HG03135 (cell line): ENCODE measurements at regions not wholly inside any gene's neighbourhood (a gene's known extent, or its start where the extent isn't known, plus 50 kb on each side); places are given as distances from the start of the nearest gene placed in this dataset.
A peak's percentile ranks its signal among the peaks of the same experiment; 100 is the strongest.
"Not testable (repeated sequence)": the region's sequence is repeated elsewhere in the genome, so short reads cannot be mapped to it uniquely, and the experiment has no call there.

Experiments used
- ATAC-seq: cut with Tn5 transposase; IDR thresholded peaks from one replicate; pipeline ENCODE4 v1.9.1; 2021; ENCODE audit warnings: mild to moderate bottlenecking, moderate library complexity; ENCODE audit not compliant: unreplicated experiment

DNA sequence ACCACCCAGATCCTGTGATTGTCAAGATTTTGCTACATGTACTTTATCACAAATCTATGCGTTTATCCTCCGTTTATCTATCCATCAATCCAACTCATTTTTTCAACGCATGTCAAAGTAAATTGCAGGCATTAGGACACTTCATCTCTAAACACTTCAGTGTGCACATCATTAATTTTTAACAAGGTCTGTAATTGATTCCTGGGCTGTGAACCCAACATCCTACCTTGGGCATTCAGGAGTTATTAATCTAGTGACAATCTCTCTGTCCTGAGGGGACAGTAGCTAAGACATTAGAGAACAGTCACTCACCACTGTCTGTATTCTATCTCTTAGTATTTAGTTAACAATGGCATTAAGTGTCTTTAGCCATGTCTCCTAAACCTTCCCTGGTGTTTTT is 264.7 kb downstream of the SOX9 start:
- ATAC-seq: no peak

GRCh38 chr17:72386173-72386572 is 265.4 kb downstream of the SOX9 start:
- ATAC-seq: not testable (repeated sequence)

- ATAC-seq: no peak
Observed at GRCh38 chr17:72386619-72387237, 265.9 kb downstream of the SOX9 start.

DNA sequence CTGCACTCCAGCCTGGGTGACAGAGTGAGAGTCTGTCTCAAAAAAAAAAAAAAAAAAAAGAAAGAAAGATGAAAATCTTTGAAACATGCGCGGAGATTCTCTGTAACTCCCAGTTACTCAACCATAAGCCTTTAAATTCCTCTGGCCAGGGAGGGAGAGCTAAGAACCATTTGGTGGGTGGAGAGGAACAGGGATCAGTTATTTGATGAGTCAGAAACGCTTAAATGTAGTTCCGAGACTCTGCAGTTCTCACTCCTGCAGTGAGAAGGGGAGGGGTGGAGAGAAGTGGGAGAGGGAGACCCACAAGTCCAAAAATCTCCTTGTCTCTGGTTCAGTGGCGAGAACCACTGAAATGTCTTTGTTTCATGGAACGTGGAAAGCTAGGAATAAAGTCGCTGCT is 266.7 kb downstream of the SOX9 start:
- no peak for ATAC-seq

DNA sequence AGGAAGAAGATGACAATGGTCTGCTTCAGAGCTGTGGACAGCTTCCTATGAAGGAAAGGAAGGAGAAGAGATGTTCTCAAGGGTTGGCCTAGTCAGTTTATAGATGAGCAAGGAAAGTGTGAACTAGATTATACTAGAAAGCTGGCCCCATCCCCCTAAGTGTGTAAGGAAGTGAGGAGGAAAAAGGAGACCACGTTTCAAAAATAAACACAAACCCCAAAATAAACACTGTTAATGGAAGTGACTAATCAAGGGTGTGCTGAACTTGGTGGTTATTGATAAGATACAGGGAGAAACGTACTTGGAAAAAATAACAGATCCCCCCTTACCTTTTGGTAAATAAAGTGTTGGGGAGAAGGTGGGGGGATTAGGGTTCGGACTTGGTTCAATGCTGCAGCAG is 267.1 kb downstream of the SOX9 start:
- ATAC-seq: no peak

- peak; percentile 48 for ATAC-seq
Observed at GRCh38 chr17:72388765-72389473, 268.1 kb downstream of the SOX9 start.

- ATAC-seq: no peak
Observed at GRCh38 chr17:72390675-72391508, 270.1 kb downstream of the SOX9 start.

GRCh38 chr17:72392056-72393010 is 271.5 kb downstream of the SOX9 start:
- no peak for ATAC-seq

GRCh38 chr17:72393553-72393952 is 272.7 kb downstream of the SOX9 start:
- ATAC-seq: no peak

DNA sequence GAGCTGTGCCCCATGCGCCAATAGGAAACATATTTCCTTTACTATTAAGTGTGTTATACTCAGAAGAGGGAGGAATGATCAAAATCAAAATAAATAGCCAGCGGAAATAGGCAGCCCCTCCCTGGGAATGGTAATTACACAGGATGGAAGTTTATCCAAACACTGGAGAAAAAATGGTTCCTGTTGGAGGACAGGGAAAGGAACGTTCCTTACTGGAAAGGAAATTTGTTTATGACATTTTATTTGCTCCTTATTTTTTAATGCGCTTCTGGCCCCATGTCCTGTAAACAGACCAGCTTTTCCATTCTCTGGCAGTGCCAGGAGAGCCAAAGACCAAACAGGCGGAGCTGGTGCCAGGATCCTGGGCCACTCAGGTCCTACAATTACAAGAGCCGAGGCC is 273.7 kb downstream of the SOX9 start:
- no peak for ATAC-seq

DNA sequence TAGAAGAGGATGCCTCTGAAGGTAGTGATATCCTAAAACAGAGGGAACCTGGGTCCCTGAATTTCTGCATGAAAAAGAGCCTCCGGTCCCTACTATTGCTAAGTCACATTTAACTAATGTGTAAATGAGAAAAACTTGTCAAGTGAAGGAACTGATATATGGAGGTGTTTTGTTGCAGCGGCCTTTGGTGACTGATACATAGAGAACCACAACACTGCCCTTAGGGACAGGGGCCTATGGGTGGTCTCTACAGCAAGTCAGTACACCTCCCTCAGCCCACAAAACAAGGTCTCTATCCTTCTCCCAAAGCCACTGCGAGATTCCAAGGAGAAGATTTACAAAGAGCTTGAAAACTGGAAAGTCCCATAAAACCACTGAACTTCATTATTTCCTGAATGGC is 275.3 kb downstream of the SOX9 start:
- ATAC-seq: no peak

DNA sequence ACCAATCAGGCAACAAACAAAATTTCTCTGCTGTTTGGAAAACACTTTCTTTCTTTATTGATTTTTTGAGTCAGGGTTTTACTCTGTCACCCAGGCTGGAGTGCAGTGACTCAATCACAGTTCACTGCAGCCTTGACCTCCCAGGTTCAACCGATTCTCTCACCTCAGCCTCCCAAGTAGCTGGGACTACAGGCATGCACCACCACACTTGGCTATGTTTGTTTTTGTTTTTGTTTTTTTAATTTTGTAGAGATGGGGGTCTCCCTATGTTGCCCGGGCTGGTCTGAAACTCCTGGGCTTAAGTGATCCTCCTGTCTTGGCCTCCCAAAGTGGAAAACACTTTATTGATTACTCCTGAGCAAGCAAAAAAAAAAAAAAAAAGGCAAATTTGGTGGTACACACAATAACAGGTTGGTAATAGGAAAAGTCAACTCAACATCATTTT is 276.4 kb downstream of the SOX9 start:
- no peak for ATAC-seq

DNA sequence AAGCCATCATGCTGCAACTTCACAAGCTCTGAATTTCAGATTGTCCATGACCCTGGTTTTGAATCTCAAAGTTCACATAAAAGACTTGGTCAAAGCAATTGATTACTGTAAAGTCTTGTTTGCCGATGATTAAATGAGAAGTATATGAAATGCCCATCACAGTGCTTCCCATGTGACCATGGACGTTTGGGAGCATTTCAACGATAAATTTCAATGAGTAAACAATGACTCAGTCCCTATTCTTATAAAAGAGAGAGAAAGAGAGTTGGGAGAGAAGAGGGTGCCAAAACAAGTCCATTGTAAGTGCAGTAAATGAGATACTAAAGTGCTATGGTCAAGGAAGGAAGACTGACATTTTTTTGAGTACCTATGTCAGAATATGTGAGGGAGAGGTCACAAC is 276.9 kb downstream of the SOX9 start:
- no peak for ATAC-seq

DNA sequence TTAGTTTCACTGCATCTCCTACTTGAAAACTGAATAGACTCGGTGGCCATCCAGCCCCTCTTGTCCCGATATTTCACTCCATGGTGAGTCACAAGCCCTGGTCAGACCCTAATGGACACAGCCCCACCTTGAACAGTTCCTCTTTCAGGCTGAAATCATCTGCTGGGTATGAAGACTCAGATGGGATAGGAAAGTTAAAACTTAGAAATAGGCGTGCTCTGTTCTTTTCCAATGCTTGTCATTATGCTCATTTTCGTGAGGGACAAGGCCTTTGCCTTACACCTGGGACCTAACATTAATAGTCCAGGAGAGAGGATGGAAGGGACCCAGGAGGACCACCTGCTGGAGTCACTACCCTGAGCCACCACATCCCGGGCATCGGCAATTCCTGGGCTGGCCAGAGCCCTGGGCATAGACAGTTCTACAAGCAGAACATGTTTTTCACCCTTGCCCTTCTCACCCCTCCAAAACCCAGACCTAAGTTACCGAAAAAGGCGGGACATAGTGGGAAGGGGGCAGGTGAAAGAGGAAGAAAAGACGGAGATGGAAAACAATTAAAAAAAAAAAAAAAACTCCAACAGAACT is 278.3 kb downstream of the SOX9 start:
- no peak for ATAC-seq

DNA sequence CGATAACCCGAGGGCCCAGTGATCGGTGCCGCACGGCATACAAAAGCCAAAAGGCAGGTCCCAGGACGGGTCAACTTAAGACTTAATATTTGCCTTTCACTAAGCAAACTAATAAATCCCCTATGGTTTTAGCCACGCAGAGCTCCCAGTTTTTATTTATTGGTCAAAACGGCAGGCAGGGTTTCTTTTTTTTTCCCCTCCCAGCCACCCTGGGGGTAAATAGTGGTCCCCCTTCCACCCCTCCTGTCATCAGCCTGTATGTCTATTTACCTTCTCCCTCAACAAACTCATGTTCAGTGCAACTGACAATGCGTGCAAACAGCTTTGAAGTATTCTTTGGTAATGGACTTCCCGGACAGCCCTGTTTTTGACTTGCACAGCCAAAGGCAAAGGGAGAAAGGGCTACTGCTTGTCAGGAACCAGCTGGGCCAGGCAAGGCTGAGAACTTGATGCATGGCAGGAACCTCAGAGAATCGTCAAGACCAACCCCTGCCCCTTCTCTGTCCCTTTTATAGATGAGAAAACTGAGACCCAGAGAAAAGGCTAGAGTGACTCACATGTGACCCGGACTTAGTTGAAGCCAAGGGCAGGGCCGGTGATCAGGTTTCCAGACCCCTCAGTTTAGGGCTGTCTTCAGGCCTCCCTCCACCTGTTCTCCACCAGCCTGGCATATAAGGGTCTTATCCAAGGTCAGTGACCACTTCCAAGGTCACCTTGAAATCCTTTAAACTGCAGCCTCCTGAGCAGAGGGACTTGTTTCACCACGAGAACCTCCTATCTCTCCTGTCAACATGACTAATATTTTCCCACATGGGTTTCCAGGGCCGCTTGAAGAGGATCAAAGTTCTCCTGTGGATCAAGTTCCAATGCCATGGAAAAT is 279.0 kb downstream of the SOX9 start:
- ATAC-seq: no peak

GRCh38 chr17:72400488-72400827 is 279.6 kb downstream of the SOX9 start:
- ATAC-seq: no peak

GRCh38 chr17:72400863-72401262 is 280.0 kb downstream of the SOX9 start:
- no peak for ATAC-seq

DNA sequence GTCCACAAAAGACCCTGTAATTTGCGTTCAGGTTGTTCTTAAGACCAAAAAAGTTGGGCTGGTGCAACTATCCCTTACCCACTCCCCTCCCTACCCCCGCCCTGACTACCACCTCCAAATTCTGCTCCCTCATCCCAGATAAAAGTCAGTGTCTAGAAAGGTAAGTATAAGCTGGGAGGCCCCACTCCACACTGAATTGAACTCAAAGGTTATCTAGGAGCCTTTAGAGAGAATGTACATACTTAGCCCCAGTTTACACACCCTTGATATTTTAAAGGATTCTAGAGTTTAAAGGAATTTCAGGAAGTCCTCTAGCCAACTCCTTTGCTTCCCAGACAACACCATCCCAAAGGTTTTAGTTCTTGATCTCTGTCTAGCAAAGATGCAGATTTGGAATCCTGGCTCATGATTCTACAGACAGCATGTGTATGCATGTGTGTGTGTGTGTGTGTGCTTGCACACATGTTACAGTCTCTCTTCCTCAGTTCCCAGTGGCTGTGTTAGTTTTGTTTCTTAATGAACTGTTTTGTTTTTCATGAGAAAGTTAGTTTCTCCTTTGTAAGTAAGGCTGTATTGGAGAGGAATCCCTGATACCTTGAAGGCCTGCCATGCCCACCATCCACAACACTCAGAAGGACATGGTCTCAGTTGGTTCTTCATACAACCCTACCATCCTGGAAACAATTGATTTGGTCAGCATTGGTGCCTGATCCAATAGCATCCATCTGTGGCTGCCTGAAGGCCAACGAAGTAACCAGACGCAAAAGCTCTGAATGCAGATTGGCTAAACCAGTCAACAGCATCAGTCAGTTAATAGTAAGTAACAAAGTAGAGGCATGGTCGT is 281.3 kb downstream of the SOX9 start:
- no peak for ATAC-seq
